Smooth muscle cell (in vitro differentiated cells): ENCODE measurements at regions not wholly inside any gene's neighbourhood (a gene's known extent, or its start where the extent isn't known, plus 50 kb on each side); places are given as distances from the start of the nearest gene placed in this dataset.

Experiments
- DNase-seq: peaks from one replicate; lab custom pipeline; 2025; ENCODE audit not compliant: unreplicated experiment; lab: John Stamatoyannopoulos, UW
- H2AFZ ChIP-seq: fragments of 200-600 bp; sonication (generic); 2 replicates; pipeline ENCODE4 v1.6.0; 2016; ENCODE audit warnings: antibody characterized with exemption, low read depth, mild to moderate bottlenecking
- H3F3A ChIP-seq: fragments of 200-600 bp; sonication (generic); 2 replicates; pipeline ENCODE4 v1.6.0; 2017; ENCODE audit warnings: antibody characterized with exemption, low read depth
- H3K27ac ChIP-seq: fragments of 200-600 bp; sonication (generic); 2 replicates; pipeline ENCODE4 v1.5.1; 2016; ENCODE audit warnings: low read depth, mild to moderate bottlenecking
- H3K27me3 ChIP-seq: fragments of 200-600 bp; sonication (generic); 2 replicates; pipeline ENCODE4 v1.6.1; 2016; ENCODE audit warnings: low read depth, mild to moderate bottlenecking
- H3K36me3 ChIP-seq: fragments of 200-600 bp; sonication (generic); 2 replicates; pipeline ENCODE4 v1.5.1; 2016; ENCODE audit warnings: low read depth
- H3K4me1 ChIP-seq: fragments of 200-600 bp; sonication (generic); 2 replicates; pipeline ENCODE4 v1.5.1; 2016; ENCODE audit warnings: low read depth
- H3K4me2 ChIP-seq: fragments of 200-600 bp; sonication (generic); 2 replicates; pipeline ENCODE4 v1.6.0; 2016; ENCODE audit warnings: mild to moderate bottlenecking
- H3K4me3 ChIP-seq: fragments of 200-600 bp; sonication (generic); 2 replicates; pipeline ENCODE4 v1.5.1; 2016; ENCODE audit warnings: mild to moderate bottlenecking
- H3K79me2 ChIP-seq: fragments of 200-600 bp; sonication (generic); 2 replicates; pipeline ENCODE4 v1.6.0; 2016; ENCODE audit warnings: low read depth, mild to moderate bottlenecking
- H3K9ac ChIP-seq: fragments of 200-600 bp; sonication (generic); 2 replicates; pipeline ENCODE4 v1.6.0; 2016; ENCODE audit warnings: low read depth
- H3K9me3 ChIP-seq: fragments of 200-600 bp; sonication (generic); replicated peaks from 2 replicates; pipeline ENCODE4 v1.5.1; 2016; ENCODE audit warnings: low read depth
- H4K20me1 ChIP-seq: fragments of 200-600 bp; sonication (generic); 2 replicates; pipeline ENCODE4 v1.6.0; 2016; ENCODE audit warnings: low read depth
- whole genome bisulfite sequencing: methylation state at CpG from one replicate; pipeline ENCODE4 v1.1.7; 2016; ENCODE audit warnings: low lambda C conversion rate; 5-methylcytosine and 5-hydroxymethylcytosine counted together
- TF ChIP-seq, protein P1 (sequence below): fragments of 200-600 bp; sonication (generic); IDR thresholded peaks from 2 replicates; pipeline ENCODE4 v1.5.1; 2017; ENCODE audit warnings: borderline replicate concordance, mild to moderate bottlenecking, antibody characterized with exemption; ENCODE audit not compliant: insufficient read depth, poor library complexity, severe bottlenecking

DNA sequence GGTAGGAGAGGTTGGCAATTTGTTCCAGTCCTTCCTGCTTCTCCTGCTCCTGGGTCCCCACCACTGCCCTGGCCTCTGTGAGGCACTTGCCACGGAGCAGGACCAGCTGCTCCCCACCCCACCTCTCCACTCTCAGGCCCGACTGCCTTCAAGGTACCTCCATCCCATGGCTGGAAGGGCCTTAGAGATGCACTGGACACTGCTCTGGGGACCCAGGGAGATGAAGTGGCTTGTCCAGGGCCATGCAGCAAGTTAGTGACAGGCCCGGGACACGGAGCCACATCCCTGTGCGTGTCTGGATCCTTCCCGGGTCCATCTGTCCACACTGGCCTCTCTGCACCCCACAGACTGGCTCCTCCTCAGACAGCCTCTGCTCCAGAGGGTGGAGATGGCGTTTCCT is 105.3 kb downstream of the CPZ start:
- Histone ChIP-seq H2AFZ (no peak overlapping the region), H3K27me3 (peaks cover 5% of the 10 kb centered on the region), H3K9ac (no peak overlapping the region), H4K20me1 (no peaks in the 10 kb centered on the region), H3F3A (no peaks in the 10 kb centered on the region), H3K27ac (no peak overlapping the region), H3K9me3 (no peaks in the 10 kb centered on the region), H3K4me2 (no peak overlapping the region), H3K79me2 (no peaks in the 10 kb centered on the region), H3K4me3 (no peak overlapping the region), H3K36me3 (no peaks in the 10 kb centered on the region), H3K4me1 (no peaks in the 10 kb centered on the region)
- DNase-seq: no peak
- TF ChIP-seq, protein P1, sequence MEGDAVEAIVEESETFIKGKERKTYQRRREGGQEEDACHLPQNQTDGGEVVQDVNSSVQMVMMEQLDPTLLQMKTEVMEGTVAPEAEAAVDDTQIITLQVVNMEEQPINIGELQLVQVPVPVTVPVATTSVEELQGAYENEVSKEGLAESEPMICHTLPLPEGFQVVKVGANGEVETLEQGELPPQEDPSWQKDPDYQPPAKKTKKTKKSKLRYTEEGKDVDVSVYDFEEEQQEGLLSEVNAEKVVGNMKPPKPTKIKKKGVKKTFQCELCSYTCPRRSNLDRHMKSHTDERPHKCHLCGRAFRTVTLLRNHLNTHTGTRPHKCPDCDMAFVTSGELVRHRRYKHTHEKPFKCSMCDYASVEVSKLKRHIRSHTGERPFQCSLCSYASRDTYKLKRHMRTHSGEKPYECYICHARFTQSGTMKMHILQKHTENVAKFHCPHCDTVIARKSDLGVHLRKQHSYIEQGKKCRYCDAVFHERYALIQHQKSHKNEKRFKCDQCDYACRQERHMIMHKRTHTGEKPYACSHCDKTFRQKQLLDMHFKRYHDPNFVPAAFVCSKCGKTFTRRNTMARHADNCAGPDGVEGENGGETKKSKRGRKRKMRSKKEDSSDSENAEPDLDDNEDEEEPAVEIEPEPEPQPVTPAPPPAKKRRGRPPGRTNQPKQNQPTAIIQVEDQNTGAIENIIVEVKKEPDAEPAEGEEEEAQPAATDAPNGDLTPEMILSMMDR: no peak
- WGBS: 86% methylated on average over 7 of the region's 7 CpGs

DNA sequence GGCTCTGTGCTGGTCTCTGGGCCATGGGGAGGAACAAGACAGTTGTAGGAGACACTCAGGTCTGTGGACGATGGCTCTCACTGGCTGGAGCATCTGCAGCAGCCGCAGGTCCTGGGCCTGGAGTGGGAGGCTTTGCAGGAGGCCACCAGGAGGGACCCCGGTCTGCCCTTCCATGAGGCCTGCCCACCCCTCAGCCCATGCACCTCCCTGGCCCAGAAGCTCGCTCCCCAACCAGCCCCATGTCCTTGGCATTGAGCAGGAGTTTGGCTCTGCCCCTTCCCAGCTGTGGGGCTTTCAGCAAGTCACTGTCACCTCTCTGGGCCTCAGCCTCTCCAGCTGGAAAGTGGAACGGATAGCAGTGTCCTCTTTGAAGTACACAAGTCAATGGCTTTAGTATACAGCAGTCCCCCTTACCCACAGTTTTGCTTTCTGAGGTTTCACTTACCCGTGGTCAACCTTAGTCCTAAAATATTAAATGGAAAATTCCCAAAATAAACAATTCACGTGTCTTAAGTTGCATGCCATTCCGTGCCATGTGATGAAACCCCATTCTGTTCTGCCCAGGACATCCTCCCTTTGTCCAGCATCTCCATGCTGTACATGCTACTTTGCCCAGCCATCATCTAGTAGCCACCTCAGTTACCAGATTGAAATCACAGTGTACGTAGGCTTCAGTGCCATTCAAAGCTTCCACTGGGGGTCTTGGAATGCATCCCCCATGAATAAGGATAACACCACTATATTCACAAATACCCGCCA is 104.0 kb downstream of the CPZ start:
- Histone ChIP-seq H3K27me3 (peaks cover 16% of the 10 kb centered on the region), H3K79me2 (no peaks in the 10 kb centered on the region), H2AFZ (no peak overlapping the region), H3K4me2 (no peak overlapping the region), H3K4me1 (no peaks in the 10 kb centered on the region), H4K20me1 (no peaks in the 10 kb centered on the region), H3F3A (no peaks in the 10 kb centered on the region), H3K36me3 (no peaks in the 10 kb centered on the region), H3K27ac (no peak overlapping the region), H3K9me3 (no peaks in the 10 kb centered on the region), H3K4me3 (no peak overlapping the region), H3K9ac (no peak overlapping the region)
- WGBS: 94% methylated on average over 10 of the region's 10 CpGs
- TF ChIP-seq, protein P1: no peak
- no peak for DNase-seq

DNA sequence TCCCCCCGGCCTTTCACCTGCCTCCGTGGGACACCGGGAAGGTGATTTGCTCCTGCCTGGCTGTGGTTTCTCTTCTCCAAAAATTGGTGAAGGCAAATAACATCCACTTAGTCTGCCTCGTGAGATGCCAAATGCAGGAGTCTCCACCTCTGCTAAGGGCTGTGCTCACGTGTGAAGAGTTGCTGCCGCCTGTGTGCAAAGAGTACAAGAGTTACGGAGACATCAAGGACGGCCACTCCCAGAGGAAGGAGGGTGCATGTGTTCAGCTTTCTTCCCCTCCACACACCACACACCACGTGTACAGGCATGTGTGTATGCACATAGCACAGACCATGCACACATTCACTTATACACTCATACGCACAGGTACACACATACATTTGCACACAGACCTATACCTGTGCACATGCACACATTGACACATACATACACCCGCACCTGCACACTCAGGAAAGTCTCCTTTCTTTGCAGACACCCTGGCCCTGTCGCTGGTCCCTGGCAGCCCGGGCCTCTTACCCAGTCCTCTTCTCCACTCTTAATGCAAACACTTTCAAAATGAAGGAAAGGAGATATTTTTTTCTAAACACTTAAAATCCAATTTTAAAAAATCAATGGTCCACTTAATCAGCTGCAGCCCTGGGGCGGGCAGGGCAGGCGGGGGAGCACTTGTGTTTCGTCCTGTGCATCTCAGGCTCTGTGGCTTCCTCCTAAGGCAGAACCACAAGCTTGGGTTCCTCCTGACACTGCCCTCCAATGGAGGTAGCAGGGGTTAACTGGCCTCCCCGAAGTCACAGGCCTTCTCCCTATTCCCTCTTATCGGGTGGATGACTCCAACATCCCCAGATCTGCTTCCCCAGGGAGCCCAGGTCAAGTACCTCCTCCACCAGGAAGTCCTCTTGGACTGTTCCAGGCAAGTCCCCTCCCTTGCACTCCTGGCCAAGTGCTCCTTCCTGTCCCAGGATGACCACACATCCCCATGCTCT is 103.0 kb downstream of the CPZ start:
- Histone ChIP-seq H2AFZ (no peak overlapping the region), H3K4me2 (no peak overlapping the region), H3K4me3 (no peak overlapping the region), H3K4me1 (no peaks in the 10 kb centered on the region), H3K36me3 (no peaks in the 10 kb centered on the region), H3K27me3 (peaks cover 19% of the 10 kb centered on the region), H3K79me2 (no peaks in the 10 kb centered on the region), H3K27ac (no peak overlapping the region), H3K9me3 (no peaks in the 10 kb centered on the region), H4K20me1 (no peaks in the 10 kb centered on the region), H3F3A (no peaks in the 10 kb centered on the region), H3K9ac (no peak overlapping the region)
- no peak for DNase-seq
- WGBS: 87% methylated on average over 18 of the region's 18 CpGs
- TF ChIP-seq, protein P1: no peak
